Activated CD8-positive, alpha-beta T cell treated with anti-CD3 and anti-CD28 coated beads for 36 hours (primary cell): ENCODE measurements at regions not wholly inside any gene's neighbourhood (a gene's known extent, or its start where the extent isn't known, plus 50 kb on each side); places are given as distances from the start of the nearest gene placed in this dataset.

ENCODE experiments used
- ATAC-seq: fragments of 200-7000 bp; cut with Tn5 transposase; one replicate; pipeline ENCODE4 v1.10.0; 2021; ENCODE audit warnings: mild to moderate bottlenecking, moderate library complexity
- CTCF ChIA-PET: fragments of 350-600 bp; sonication (Branson Sonifier 250); formaldehyde crosslinking; loops from one replicate; lab custom pipeline; 2021; ENCODE audit warnings: antibody characterized with exemption; lab: Charles Lee
- POLR2A ChIA-PET: fragments of 350-600 bp; sonication (Branson Sonifier 250); formaldehyde crosslinking; loops from one replicate; lab custom pipeline; 2021; ENCODE audit warnings: antibody characterized with exemption; lab: Charles Lee
- DNase-seq: peaks from one replicate; pipeline ENCODE4 v3.0.0-alpha.2; 2020
- H3K27ac Mint-ChIP-seq: one replicate; pipeline ENCODE4 v1.8.0; 2021; ENCODE audit warnings: mild to moderate bottlenecking, mixed read lengths
- H3K27me3 Mint-ChIP-seq: one replicate; pipeline ENCODE4 v1.8.0; 2021; ENCODE audit warnings: mixed read lengths
- H3K36me3 Mint-ChIP-seq: one replicate; pipeline ENCODE4 v1.8.0; 2021; ENCODE audit warnings: low read depth, mixed read lengths
- H3K4me1 Mint-ChIP-seq: one replicate; pipeline ENCODE4 v1.8.0; 2021; ENCODE audit warnings: low read depth, mixed read lengths
- H3K4me3 Mint-ChIP-seq: one replicate; pipeline ENCODE4 v1.8.0; 2021; ENCODE audit warnings: mild to moderate bottlenecking, moderate library complexity, mixed read lengths
- H3K9me3 Mint-ChIP-seq: one replicate; pipeline ENCODE4 v1.8.0; 2021; ENCODE audit warnings: mixed read lengths
- intact Hi-C: fragments of 100-400 bp; cut with micrococcal nuclease; formaldehyde crosslinking; loops from one replicate; pipeline ENCODE4 v1.10.0; 2022
- TF ChIP-seq, protein P1 (sequence below): fragments of 200-600 bp; IDR thresholded peaks from one replicate; pipeline ENCODE4 v1.8.0; 2022; ENCODE audit warnings: antibody characterized with exemption, mild to moderate bottlenecking

- H3K27ac Mint-ChIP-seq = no peak overlapping the region
- H3K4me1 Mint-ChIP-seq = no peaks in the 10 kb centered on the region
- ChIA-PET CTCF (no interaction called here), POLR2A (no interaction called here)
- no peak for DNase-seq
- no peak overlapping the region for H3K4me3 Mint-ChIP-seq
- H3K27me3 Mint-ChIP-seq = no peaks in the 10 kb centered on the region
- intact Hi-C loops = no loop called here
- H3K9me3 Mint-ChIP-seq = peaks cover 12% of the 10 kb centered on the region
- no peak for ATAC-seq
- H3K36me3 Mint-ChIP-seq = no peaks in the 10 kb centered on the region
- TF ChIP-seq, protein P1, sequence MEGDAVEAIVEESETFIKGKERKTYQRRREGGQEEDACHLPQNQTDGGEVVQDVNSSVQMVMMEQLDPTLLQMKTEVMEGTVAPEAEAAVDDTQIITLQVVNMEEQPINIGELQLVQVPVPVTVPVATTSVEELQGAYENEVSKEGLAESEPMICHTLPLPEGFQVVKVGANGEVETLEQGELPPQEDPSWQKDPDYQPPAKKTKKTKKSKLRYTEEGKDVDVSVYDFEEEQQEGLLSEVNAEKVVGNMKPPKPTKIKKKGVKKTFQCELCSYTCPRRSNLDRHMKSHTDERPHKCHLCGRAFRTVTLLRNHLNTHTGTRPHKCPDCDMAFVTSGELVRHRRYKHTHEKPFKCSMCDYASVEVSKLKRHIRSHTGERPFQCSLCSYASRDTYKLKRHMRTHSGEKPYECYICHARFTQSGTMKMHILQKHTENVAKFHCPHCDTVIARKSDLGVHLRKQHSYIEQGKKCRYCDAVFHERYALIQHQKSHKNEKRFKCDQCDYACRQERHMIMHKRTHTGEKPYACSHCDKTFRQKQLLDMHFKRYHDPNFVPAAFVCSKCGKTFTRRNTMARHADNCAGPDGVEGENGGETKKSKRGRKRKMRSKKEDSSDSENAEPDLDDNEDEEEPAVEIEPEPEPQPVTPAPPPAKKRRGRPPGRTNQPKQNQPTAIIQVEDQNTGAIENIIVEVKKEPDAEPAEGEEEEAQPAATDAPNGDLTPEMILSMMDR = no peak
Observed at GRCh38 chr16:63943566-63943965, 1178.3 kb downstream of the CDH11 start.

DNA sequence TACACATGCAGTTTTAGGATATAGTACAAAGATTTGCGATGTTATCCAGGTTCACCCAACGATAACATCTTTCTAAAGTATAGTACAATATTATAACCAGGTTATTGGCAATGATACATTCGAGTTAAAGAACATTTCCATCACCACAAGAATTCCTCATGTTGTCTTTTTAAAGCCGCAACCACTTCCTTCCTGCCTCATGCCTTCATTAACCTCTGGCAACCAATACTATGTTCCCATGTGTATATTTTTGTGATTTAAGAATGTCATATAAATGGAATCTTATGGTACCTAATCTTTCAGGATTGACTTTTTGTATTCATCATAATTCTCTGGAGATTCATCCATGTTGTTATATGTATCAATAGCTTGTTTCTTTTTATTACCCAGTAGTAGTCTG, 1183.2 kb downstream of the CDH11 start:
- intact Hi-C loops = no loop called here
- ChIA-PET POLR2A (no interaction called here), CTCF (no interaction called here)
- Mint-ChIP-seq H3K27ac (no peak overlapping the region), H3K36me3 (no peaks in the 10 kb centered on the region), H3K9me3 (peaks cover 14% of the 10 kb centered on the region), H3K4me1 (no peaks in the 10 kb centered on the region), H3K27me3 (no peaks in the 10 kb centered on the region), H3K4me3 (no peak overlapping the region)
- DNase-seq (no peak), ATAC-seq (no peak)
- TF ChIP-seq, protein P1 = no peak

DNA sequence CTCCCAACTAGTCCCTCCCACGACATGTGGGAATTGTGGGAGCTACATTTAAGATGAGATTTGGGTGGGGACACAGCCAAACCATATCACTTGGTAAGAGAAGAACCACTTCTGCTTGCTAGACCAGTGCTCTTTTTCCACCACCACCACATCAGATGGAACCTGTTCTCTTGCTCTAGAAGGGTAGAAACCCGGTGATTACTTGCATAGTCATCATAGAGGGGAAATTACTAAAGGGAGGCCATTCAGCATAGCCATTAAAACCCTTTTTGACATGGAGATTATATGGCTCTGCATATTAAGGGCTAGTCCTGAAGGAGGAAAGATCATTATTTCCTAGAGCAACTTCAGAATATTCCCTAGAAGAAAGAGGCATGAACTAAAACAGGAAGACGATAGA, 1188.0 kb downstream of the CDH11 start:
- DNase-seq (no peak), ATAC-seq (no peak)
- H3K4me1 Mint-ChIP-seq = no peaks in the 10 kb centered on the region
- TF ChIP-seq, protein P1 = no peak
- no peaks in the 10 kb centered on the region for H3K36me3 Mint-ChIP-seq
- no peak overlapping the region for H3K27ac Mint-ChIP-seq
- H3K27me3 Mint-ChIP-seq = no peaks in the 10 kb centered on the region
- H3K4me3 Mint-ChIP-seq = no peak overlapping the region
- POLR2A ChIA-PET = no interaction called here
- CTCF ChIA-PET = no interaction called here
- intact Hi-C loops = no loop called here
- H3K9me3 Mint-ChIP-seq = peaks cover 15% of the 10 kb centered on the region

- DNase-seq (no peak), ATAC-seq (no peak)
- Mint-ChIP-seq H3K36me3 (no peaks in the 10 kb centered on the region), H3K27ac (no peak overlapping the region), H3K4me3 (no peak overlapping the region), H3K4me1 (no peaks in the 10 kb centered on the region), H3K9me3 (peaks cover 20% of the 10 kb centered on the region), H3K27me3 (no peaks in the 10 kb centered on the region)
- intact Hi-C loops = no loop called here
- TF ChIP-seq, protein P1 = no peak
- POLR2A ChIA-PET = no interaction called here
- CTCF ChIA-PET = no interaction called here
Observed at GRCh38 chr16:63928421-63928820, 1193.4 kb downstream of the CDH11 start.

GRCh38 chr16:63925221-63925620, 1196.6 kb downstream of the CDH11 start:
- intact Hi-C loops = no loop called here
- CTCF ChIA-PET = no interaction called here
- POLR2A ChIA-PET = no interaction called here
- TF ChIP-seq, protein P1 = no peak
- H3K4me3 Mint-ChIP-seq = no peak overlapping the region
- H3K27ac Mint-ChIP-seq = no peak overlapping the region
- no peaks in the 10 kb centered on the region for H3K4me1 Mint-ChIP-seq
- H3K9me3 Mint-ChIP-seq = peaks cover 22% of the 10 kb centered on the region
- no peak for ATAC-seq
- H3K27me3 Mint-ChIP-seq = no peaks in the 10 kb centered on the region
- no peaks in the 10 kb centered on the region for H3K36me3 Mint-ChIP-seq
- no peak for DNase-seq
